NCI-H1092 treated with DMSO at 0.1 percent for 48 hours (cell line): ENCODE measurements at regions not wholly inside any gene's neighbourhood (a gene's known extent, or its start where the extent isn't known, plus 50 kb on each side); places are given as distances from the start of the nearest gene placed in this dataset.
"Not testable (repeated sequence)": the region's sequence is repeated elsewhere in the genome, so short reads cannot be mapped to it uniquely, and the experiment has no call there.

ENCODE experiments used
- DNase-seq: peaks from one replicate; lab custom pipeline; 2025; lab: John Stamatoyannopoulos, UW

GRCh38 chr2:40955042-40955441 is 503.2 kb upstream of the SLC8A1 start:
- no peak for DNase-seq

GRCh38 chr2:40955635-40956034 is 503.7 kb upstream of the SLC8A1 start:
- DNase-seq, result no peak

GRCh38 chr2:40957508-40957907 is 505.6 kb upstream of the SLC8A1 start:
- no peak for DNase-seq

GRCh38 chr2:40962026-40962425 is 510.1 kb upstream of the SLC8A1 start:
- no peak for DNase-seq

GRCh38 chr2:40964509-40965250 is 512.8 kb upstream of the SLC8A1 start:
- no peak for DNase-seq

- DNase-seq, result no peak
Observed at GRCh38 chr2:40967451-40967850, 515.6 kb upstream of the SLC8A1 start.

GRCh38 chr2:40975151-40975550 is 523.3 kb upstream of the SLC8A1 start:
- DNase-seq, result no peak

- DNase-seq, result no peak
Observed at GRCh38 chr2:40997362-40997761, 545.5 kb upstream of the SLC8A1 start.

- DNase-seq, result peak; percentile 17
Observed at GRCh38 chr2:41000374-41000773, 548.5 kb upstream of the SLC8A1 start.

GRCh38 chr2:41000906-41001305 is 549.0 kb upstream of the SLC8A1 start:
- peak; percentile 44 for DNase-seq

- DNase-seq, result no peak
Observed at GRCh38 chr2:41004700-41005099, 552.8 kb upstream of the SLC8A1 start.

GRCh38 chr2:41020358-41020757 is 568.5 kb upstream of the SLC8A1 start:
- DNase-seq, result no peak

GRCh38 chr2:41024816-41025215 is 572.9 kb upstream of the SLC8A1 start:
- DNase-seq, result no peak

GRCh38 chr2:41026613-41027012 is 574.7 kb upstream of the SLC8A1 start:
- DNase-seq, result no peak

GRCh38 chr2:41027095-41027494 is 575.2 kb upstream of the SLC8A1 start:
- no peak for DNase-seq

GRCh38 chr2:41031282-41031681 is 579.4 kb upstream of the SLC8A1 start:
- DNase-seq, result no peak

GRCh38 chr2:41032715-41033114 is 580.8 kb upstream of the SLC8A1 start:
- DNase-seq, result no peak

GRCh38 chr2:41033127-41033526 is 581.2 kb upstream of the SLC8A1 start:
- DNase-seq, result no peak

- DNase-seq, result no peak
Observed at GRCh38 chr2:41038408-41038807, 586.5 kb upstream of the SLC8A1 start.

GRCh38 chr2:41039750-41040149 is 587.9 kb upstream of the SLC8A1 start:
- DNase-seq, result not testable (repeated sequence)

GRCh38 chr2:41040782-41041520 is 589.1 kb upstream of the SLC8A1 start:
- DNase-seq, result no peak

- no peak for DNase-seq
Observed at GRCh38 chr2:41042343-41042742, 590.5 kb upstream of the SLC8A1 start.

- DNase-seq, result no peak
Observed at GRCh38 chr2:41061356-41061755, 609.5 kb upstream of the SLC8A1 start.

- no peak for DNase-seq
Observed at GRCh38 chr2:41062336-41062735, 610.4 kb upstream of the SLC8A1 start.
